Spleen (tissue), 7 donors: ENCODE measurements at regions not wholly inside any gene's neighbourhood (a gene's known extent, or its start where the extent isn't known, plus 50 kb on each side); places are given as distances from the start of the nearest gene placed in this dataset.

Experiments used
- CTCF ChIP-seq, 11 experiments: fragments of 200-600 bp in 7 of 11; fragments of 450-650 bp in 4 of 11; sonication (generic) in 4 of 11; IDR thresholded peaks in 8 of 11; conservative IDR thresholded peaks in 3 of 11; 1 replicate in 7 of 11; 2 replicates in 4 of 11; pipeline versions ENCODE4 v1.4.0 to v1.8.0; 2016 to 2021; ENCODE audit warnings: antibody characterized with exemption in 11 of 11, inconsistent platforms in 4 of 11, mild to moderate bottlenecking in 1 of 11
- POLR2AphosphoS5 ChIP-seq, 3 donors: sonication (generic); formaldehyde crosslinking; IDR thresholded peaks; one replicate each; pipeline ENCODE4 v1.5.1; 2017; ENCODE audit warnings: antibody characterized with exemption in 3 of 3
- donor health status: DM: no; HTN: no; CAD: no; lungs with moderate emphysema.
- donor health status: DM: no; HTN: no; CAD: no.
- donor health status: DM: no; HTN: no; CAD: no.

GRCh38 chr12:107543416-107543815 is 142.2 kb upstream of the PWP1 start:
- TF ChIP-seq CTCF (IDR thresholded peaks at IDR 0.05 in 8 of 11, conservative IDR thresholded peaks at IDR 0.05 in 3 of 11) (no peak), POLR2AphosphoS5 (IDR thresholded peaks at IDR 0.05) (no peak)
